ENCODE measurements at regions not wholly inside any gene's neighbourhood (a gene's known extent, or its start where the extent isn't known, plus 50 kb on each side); places are given as distances from the start of the nearest gene placed in this dataset.
"Not testable (repeated sequence)": the region's sequence is repeated elsewhere in the genome, so short reads cannot be mapped to it uniquely, and the experiment has no call there.

- no peak for DNase-seq
Observed at GRCh38 chr1:220942278-220942677, 63.0 kb downstream of the HLX start.

GRCh38 chr1:220942914-220943313, 63.7 kb downstream of the HLX start:
- not testable (repeated sequence) for DNase-seq

DNA sequence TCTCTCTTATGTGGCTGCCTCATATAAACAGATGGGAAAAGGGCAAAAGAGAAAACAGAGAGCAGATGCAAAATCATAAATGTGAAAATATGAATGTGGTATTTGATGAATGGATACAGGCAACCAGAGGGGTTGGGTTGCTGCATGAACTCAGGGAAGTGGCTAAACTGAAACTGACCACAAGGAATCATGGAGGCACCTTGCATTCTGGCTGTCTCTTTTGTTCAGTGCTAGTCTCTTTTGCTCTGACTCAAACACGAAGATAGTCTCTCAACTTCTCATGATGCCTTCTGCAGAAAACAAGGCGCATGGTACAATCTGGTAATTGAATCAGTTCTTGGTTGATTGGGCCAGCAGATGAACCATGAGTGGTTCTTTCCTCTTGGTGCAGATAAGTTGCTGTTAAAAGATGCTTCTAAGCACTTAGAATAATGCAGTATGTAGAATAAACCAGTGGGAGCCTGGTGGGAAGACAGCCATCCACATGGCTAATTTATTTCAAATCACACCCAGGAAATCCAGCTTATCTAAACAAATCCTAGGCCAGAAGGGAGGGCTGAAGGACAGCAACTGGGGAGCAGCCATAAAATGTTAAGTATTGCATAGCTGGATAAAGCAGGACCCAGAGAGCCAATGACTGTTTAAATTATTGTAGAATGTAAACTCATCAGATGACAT, 64.2 kb downstream of the HLX start:
- no peak for DNase-seq

DNA sequence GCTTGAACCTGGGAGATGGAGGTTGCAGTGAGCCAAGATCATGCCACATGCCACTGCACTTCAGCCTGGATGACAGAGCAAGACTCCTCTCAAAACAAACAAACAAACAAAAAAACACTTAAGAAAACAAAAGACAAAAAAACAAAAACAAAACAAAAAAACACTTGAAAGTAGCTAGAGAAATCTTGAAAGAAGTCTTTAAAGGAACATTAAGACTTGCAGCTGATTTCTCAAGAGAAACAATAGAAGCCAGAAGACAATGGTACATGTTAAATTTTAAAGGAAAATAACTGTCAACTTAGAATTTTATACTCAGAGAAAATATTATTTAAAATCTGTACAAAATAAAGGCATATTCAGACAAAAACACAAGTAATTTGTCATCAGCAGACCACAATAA, 71.3 kb downstream of the HLX start:
- no peak for DNase-seq

GRCh38 chr1:220952961-220953643, 73.9 kb downstream of the HLX start:
- no peak for DNase-seq

- DNase-seq: no peak
Observed at GRCh38 chr1:220954321-220955075, 75.3 kb downstream of the HLX start.

- no peak for DNase-seq
Observed at GRCh38 chr1:220955116-220955515, 75.9 kb downstream of the HLX start.

DNA sequence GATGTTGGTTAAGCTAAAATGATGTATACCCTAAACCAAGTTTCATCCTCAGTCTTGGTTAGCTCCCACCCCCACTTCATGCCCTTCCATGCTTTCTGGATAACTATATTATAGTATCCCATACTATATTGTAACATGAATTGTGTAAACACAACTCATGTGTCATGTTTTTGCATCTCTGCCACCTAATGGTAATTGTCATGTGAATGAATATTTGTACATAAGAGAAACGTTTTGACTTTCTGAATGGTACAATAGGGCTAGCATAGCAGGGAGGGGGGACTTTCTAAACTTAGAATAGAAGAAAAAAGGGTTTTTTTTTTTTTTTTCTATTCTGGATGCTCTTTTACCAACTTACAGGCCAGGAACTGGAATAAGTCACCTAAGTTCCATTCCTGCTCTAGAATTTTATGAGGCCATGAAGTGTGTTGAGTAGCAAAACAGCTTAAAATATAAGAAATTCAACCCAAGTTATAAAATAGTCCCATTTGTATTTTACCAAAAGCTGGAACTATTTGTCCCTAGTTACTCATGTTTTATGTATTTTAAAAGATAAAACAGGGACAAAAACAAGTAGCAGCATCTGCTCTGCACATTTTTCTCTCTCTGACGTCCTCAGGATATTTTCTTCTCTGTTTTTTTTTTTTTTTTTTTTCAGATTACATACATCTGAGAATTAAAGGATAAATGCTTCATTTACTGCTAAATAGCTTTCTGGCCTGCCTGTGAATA, 77.4 kb downstream of the HLX start:
- DNase-seq: no peak

DNA sequence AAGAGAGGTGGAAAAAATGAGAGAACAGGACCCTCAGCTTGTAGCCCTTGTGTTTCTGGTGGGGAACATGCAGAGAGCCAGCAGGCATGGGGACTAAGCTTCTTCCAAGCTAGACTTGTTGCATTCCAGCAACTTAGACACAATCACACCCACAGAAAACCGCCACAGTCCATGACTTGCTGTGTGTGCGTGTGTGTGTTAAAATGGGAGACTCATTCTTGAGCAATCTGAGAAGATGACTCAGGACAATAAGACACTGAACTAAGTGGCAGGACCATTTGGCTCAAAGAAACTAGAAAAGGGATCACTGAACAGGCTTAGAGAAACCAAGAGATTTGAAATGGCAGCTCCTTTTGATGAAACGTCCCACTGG, 78.0 kb downstream of the HLX start:
- no peak for DNase-seq

- no peak for DNase-seq
Observed at GRCh38 chr1:220958234-220958633, 79.0 kb downstream of the HLX start.

- DNase-seq: no peak
Observed at GRCh38 chr1:220962031-220962751, 82.9 kb downstream of the HLX start.

GRCh38 chr1:220966041-220966440, 86.8 kb downstream of the HLX start:
- no peak for DNase-seq

DNA sequence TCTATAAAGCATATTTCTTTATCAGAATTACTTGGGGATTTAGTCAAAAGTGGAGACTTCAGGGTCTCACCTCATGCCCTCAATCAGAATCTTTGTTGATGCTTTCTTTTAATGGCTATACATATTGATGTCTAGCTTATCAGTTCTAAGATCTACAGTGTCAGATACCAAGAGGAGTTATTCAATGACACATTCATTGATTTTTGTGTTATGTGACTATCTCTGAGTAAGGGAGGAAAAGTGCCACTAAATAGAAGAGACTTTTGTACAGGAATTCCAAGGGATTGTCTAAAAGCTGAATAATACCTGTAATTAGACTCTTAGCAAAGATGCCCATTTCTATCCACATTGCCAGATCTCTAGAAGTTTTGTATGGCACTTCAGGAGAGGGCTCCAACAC, 87.2 kb downstream of the HLX start:
- no peak for DNase-seq

DNA sequence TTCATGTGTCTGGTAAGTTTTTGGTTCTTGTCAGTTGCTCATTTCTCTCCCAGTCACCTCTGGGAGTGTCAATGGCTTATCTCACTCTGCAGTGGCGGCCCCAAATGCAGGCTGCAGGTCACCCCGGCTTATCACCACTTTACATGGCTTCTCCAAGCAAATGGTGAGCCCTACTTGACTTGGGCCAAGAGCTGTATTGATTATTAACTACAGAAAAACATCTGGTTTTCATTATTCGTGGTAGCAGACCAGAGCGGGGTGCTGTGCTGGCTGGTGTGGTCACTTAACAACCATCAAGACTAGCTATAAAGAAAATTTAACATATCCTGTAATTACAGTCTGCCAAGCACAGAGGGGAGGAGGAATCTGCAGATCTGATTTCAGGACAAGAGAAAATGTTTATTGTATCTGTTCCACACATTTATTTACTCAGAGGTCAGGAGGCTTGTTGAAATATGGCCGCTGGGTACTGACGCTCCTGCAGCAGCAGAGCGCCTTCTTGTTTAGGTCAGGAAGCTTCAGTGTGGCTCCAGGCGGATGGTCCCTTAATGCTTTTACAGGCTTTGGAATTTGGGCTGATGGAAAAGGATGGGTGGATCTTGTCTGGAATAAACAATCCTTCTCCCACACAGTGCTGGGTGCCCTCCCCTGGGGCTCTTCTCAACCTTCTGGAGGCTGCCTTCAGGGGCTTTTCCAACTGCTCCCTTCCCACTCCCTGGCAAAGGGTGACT, 87.8 kb downstream of the HLX start:
- no peak for DNase-seq

- no peak for DNase-seq
Observed at GRCh38 chr1:220967911-220968310, 88.7 kb downstream of the HLX start.

GRCh38 chr1:220969281-220969680, 90.0 kb downstream of the HLX start:
- DNase-seq: not testable (repeated sequence)

- DNase-seq: no peak
Observed at GRCh38 chr1:220970311-220970710, 91.1 kb downstream of the HLX start.

DNA sequence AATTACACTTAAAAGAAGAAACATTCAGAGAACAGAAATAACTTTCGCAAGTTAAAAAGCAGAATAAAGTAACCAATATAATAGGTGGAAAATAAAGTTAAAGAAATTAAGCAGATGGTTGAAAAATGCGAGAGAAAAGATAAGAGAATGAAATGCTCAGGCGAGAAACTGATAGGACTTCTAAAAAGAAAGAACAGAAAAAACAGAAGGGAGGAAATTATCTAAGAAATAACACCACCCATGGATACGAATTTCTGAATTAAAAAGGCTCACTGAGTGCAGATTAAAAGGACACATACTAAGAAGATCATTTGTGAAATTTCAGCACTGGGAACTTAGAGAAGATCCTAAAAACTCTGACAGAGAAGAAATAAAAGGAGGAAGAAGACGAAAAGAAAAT, 92.0 kb downstream of the HLX start:
- DNase-seq: no peak

GRCh38 chr1:220974431-220974830, 95.2 kb downstream of the HLX start:
- no peak for DNase-seq

DNA sequence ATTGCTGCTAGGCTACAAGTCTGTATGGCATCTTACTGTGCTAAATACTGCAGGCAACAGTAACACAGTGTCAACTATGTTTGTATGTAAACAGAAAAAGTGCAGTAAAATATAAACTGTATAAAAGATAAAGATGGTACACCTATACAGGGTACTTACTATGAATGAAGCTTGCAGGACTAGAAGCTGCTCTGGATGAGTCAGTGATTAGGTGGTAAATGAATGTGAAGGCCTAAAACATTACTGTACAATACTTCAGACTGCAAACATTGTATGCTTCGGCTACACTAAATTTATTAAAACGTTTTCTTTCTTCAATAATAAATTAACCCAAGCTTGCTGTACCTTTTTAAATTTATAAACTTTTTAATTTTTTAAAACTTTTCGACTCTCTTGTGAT, 97.1 kb downstream of the HLX start:
- no peak for DNase-seq

DNA sequence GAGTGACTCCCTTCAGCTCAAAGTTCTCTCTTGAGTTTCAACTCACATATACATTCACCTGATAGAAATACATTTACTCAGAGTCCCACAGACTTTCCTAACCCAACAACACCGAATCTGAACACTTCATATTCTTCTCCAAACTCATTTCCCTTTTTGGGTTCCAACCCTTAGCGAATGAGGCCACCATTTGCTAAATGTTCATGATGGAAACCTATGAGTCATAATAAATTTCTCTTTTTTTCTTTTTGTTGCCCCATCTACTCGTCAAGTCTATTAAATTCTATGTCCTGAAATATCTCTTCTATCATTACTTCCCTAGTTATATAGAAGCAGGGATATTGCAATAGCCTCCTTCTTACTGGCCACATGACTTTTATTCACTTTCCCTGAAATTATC, 100.1 kb downstream of the HLX start:
- no peak for DNase-seq

- no peak for DNase-seq
Observed at GRCh38 chr1:220982686-220983085, 103.4 kb downstream of the HLX start.
